ENCODE measurements at regions not wholly inside any gene's neighbourhood (a gene's known extent, or its start where the extent isn't known, plus 50 kb on each side); places are given as distances from the start of the nearest gene placed in this dataset.

DNA sequence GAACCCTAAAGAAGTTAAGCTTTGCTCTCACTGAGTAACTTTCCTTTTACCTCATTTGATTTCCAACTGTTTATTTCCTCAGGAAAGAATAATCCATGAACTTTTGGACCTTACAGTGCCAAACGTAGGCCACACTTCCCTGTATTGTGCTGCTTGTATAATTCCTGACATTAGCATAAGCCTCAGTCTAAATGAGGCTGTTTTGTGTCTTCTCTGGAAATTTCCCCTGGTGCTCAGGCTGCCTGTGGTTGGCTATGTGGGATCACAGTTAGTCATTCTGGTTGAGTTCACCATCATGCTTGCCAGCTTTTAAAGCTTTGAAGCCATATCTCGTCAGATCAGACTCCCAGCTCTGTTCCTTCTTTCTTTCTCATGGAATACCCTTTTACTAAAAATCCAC is 107.0 kb downstream of the FAM76B start:
- TF ChIP-seq, protein P1, sequence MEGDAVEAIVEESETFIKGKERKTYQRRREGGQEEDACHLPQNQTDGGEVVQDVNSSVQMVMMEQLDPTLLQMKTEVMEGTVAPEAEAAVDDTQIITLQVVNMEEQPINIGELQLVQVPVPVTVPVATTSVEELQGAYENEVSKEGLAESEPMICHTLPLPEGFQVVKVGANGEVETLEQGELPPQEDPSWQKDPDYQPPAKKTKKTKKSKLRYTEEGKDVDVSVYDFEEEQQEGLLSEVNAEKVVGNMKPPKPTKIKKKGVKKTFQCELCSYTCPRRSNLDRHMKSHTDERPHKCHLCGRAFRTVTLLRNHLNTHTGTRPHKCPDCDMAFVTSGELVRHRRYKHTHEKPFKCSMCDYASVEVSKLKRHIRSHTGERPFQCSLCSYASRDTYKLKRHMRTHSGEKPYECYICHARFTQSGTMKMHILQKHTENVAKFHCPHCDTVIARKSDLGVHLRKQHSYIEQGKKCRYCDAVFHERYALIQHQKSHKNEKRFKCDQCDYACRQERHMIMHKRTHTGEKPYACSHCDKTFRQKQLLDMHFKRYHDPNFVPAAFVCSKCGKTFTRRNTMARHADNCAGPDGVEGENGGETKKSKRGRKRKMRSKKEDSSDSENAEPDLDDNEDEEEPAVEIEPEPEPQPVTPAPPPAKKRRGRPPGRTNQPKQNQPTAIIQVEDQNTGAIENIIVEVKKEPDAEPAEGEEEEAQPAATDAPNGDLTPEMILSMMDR (IDR thresholded peaks at IDR 0.05): no peak
- TF ChIP-seq POLR2A (IDR thresholded peaks at IDR 0.05): no peak
